Right lobe of liver (tissue), 4 donors: ENCODE measurements at regions not wholly inside any gene's neighbourhood (a gene's known extent, or its start where the extent isn't known, plus 50 kb on each side); places are given as distances from the start of the nearest gene placed in this dataset.

Experiments
- POLR2A ChIP-seq: fragments of 450-650 bp; IDR thresholded peaks from one replicate; pipeline ENCODE4 v1.6.1; 2017; ENCODE audit warnings: antibody characterized with exemption, mild to moderate bottlenecking
- TF ChIP-seq, protein P1 (sequence below), 4 donors: fragments of 200-600 bp in 3 of 4; fragments of 450-650 bp in 1 of 4; IDR thresholded peaks; one replicate each; pipeline versions ENCODE4 v1.5.1 to v1.8.0; 2016 to 2022; ENCODE audit warnings: antibody characterized with exemption in 4 of 4, mild to moderate bottlenecking in 2 of 4
- donor health status: DM: no; HTN: no; CAD: no.
- donor health status: DM: no; HTN: no; CAD: no.
- donor health status: DM: no; HTN: yes; CAD: no.

DNA sequence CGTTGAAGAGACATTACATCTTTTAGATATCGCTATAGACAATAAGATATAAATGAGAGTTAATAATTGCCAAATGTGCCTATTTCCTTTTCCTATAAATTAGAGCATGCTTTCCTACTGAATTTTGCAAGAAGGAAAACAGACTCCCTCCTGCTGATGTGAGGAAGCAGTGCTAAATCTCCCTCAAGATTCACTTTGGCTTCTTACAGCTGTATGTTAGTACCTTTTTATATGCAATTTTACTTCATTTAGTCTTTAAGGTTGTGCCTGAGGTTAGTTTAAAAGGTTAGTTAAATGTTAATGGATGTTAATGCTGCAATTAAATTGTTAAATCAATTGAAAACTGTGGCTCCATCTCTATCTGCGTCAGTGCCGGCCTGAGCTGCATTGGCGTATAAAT lies 728.8 kb downstream of the NR2F2 start:
- TF ChIP-seq POLR2A: no peak
- TF ChIP-seq, protein P1, sequence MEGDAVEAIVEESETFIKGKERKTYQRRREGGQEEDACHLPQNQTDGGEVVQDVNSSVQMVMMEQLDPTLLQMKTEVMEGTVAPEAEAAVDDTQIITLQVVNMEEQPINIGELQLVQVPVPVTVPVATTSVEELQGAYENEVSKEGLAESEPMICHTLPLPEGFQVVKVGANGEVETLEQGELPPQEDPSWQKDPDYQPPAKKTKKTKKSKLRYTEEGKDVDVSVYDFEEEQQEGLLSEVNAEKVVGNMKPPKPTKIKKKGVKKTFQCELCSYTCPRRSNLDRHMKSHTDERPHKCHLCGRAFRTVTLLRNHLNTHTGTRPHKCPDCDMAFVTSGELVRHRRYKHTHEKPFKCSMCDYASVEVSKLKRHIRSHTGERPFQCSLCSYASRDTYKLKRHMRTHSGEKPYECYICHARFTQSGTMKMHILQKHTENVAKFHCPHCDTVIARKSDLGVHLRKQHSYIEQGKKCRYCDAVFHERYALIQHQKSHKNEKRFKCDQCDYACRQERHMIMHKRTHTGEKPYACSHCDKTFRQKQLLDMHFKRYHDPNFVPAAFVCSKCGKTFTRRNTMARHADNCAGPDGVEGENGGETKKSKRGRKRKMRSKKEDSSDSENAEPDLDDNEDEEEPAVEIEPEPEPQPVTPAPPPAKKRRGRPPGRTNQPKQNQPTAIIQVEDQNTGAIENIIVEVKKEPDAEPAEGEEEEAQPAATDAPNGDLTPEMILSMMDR (IDR thresholded peaks at IDR 0.05): no peak
